LNCaP clone FGC (cell line): ENCODE measurements at regions not wholly inside any gene's neighbourhood (a gene's known extent, or its start where the extent isn't known, plus 50 kb on each side); places are given as distances from the start of the nearest gene placed in this dataset.
"Not testable (repeated sequence)": the region's sequence is repeated elsewhere in the genome, so short reads cannot be mapped to it uniquely, and the experiment has no call there.

Source experiments
- DNase-seq: peaks from one replicate; pipeline ENCODE4 v3.0.0-alpha.2; 2011; ENCODE audit warnings: low read depth
- H3K4me3 ChIP-seq: 2 replicates; pipeline ENCODE4 v1.5.1; 2011; ENCODE audit warnings: mild to moderate bottlenecking, low read depth, low read length, control low read depth
- CTCF ChIP-seq: IDR thresholded peaks from 2 replicates; pipeline ENCODE4 v1.5.1; 2012; ENCODE audit warnings: mild to moderate bottlenecking; ENCODE audit not compliant: control insufficient read depth, insufficient read depth; ENCODE audit errors: extremely low read depth

- DNase-seq: no peak
- TF ChIP-seq CTCF: no peak
- H3K4me3 ChIP-seq: no peak overlapping the region
Measured at GRCh38 chr2:61664190-61664589, 126.0 kb upstream of the XPO1 start.

- DNase-seq: no peak
- no peak for TF ChIP-seq CTCF
- no peak overlapping the region for H3K4me3 ChIP-seq
Measured at GRCh38 chr2:61662990-61663389, 124.8 kb upstream of the XPO1 start.

GRCh38 chr2:61660511-61661388 is 122.6 kb upstream of the XPO1 start:
- DNase-seq: no peak
- no peak overlapping the region for H3K4me3 ChIP-seq
- no peak for TF ChIP-seq CTCF

GRCh38 chr2:61658841-61659780 is 121.0 kb upstream of the XPO1 start:
- H3K4me3 ChIP-seq: no peak overlapping the region
- DNase-seq: no peak
- TF ChIP-seq CTCF: peak; percentile 40; the same call in 1 of the 2 replicates

GRCh38 chr2:61649946-61650345 is 111.8 kb upstream of the XPO1 start:
- not testable (repeated sequence) for DNase-seq, H3K4me3 ChIP-seq

GRCh38 chr2:61649021-61649420 is 110.9 kb upstream of the XPO1 start:
- DNase-seq: no peak
- no peak for TF ChIP-seq CTCF
- no peak overlapping the region for H3K4me3 ChIP-seq

- no peak for TF ChIP-seq CTCF
- no peak overlapping the region for H3K4me3 ChIP-seq
- no peak for DNase-seq
Measured at GRCh38 chr2:61647044-61647443, 108.9 kb upstream of the XPO1 start.
